AG09319 (cell line): ENCODE measurements at regions not wholly inside any gene's neighbourhood (a gene's known extent, or its start where the extent isn't known, plus 50 kb on each side); places are given as distances from the start of the nearest gene placed in this dataset.
"Not testable (repeated sequence)": the region's sequence is repeated elsewhere in the genome, so short reads cannot be mapped to it uniquely, and the experiment has no call there.

Experiments
- DNase-seq: peaks from one replicate; pipeline ENCODE4 v3.0.0-alpha.2; 2010; ENCODE audit warnings: low read depth; ENCODE audit errors: extremely low read depth
- TF ChIP-seq, protein P1 (sequence below): IDR thresholded peaks from 2 replicates; pipeline ENCODE4 v1.5.1; 2011; ENCODE audit warnings: low read depth, mild to moderate bottlenecking, inconsistent platforms, low read length, moderate library complexity

DNA sequence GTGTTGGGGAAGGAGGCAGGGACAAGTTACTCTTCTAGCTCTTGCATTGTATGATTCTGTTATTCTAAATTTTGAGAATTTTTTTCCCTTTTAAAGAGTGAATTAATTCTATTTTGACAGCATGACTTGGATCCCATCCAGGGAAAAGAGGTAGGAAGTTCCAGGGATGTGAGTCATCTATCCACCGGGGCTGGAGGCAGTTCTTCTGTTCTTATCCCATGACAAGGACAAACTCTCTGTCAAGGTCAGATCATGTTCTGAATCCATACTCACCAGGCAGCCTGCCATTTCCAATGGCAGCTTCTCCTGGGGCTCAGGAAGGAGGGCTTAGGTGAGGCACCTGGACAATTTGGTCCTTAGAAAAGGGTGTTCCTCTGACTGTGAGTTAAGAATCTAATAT is 132.0 kb upstream of the MED14 start:
- no peak for DNase-seq
- TF ChIP-seq, protein P1, sequence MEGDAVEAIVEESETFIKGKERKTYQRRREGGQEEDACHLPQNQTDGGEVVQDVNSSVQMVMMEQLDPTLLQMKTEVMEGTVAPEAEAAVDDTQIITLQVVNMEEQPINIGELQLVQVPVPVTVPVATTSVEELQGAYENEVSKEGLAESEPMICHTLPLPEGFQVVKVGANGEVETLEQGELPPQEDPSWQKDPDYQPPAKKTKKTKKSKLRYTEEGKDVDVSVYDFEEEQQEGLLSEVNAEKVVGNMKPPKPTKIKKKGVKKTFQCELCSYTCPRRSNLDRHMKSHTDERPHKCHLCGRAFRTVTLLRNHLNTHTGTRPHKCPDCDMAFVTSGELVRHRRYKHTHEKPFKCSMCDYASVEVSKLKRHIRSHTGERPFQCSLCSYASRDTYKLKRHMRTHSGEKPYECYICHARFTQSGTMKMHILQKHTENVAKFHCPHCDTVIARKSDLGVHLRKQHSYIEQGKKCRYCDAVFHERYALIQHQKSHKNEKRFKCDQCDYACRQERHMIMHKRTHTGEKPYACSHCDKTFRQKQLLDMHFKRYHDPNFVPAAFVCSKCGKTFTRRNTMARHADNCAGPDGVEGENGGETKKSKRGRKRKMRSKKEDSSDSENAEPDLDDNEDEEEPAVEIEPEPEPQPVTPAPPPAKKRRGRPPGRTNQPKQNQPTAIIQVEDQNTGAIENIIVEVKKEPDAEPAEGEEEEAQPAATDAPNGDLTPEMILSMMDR = no peak

DNA sequence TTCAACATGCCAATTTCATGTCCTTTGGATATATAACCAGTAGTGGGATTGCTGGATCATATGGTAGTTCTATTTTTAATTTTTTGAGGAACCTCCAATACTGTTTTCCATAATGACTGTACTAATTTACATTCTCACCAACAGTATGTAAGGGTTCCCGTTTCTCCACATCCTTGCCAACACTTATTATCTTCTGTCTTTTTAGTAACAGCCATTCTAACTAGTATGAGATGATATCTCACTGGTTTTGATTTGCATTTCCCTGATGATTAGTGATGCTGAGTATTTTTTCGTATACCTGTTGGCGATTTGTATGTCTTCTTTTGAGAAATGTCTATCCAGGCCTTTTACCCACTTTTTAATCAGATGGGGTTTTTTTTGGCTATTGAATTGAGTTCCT is 133.5 kb upstream of the MED14 start:
- DNase-seq = no peak
- TF ChIP-seq, protein P1 = no peak

DNA sequence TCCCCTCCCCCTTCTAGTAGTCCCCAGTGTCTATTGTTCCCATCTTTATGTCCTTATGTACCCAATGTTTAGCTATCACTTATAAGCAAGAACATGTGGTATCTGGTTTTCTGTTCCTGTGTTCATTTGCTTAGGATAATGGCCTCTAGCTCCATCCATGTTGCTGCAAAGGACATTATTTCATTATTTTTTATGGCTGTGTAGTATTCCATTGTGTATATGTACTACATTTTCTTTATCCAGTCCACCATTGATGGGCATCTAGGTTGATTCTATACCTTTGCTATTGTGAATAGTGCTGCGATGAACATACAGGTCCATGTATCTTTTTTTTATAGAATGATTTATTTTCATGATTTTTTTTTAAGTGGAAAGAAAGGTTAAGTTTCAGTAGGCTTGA is 135.6 kb upstream of the MED14 start:
- DNase-seq = not testable (repeated sequence)

DNA sequence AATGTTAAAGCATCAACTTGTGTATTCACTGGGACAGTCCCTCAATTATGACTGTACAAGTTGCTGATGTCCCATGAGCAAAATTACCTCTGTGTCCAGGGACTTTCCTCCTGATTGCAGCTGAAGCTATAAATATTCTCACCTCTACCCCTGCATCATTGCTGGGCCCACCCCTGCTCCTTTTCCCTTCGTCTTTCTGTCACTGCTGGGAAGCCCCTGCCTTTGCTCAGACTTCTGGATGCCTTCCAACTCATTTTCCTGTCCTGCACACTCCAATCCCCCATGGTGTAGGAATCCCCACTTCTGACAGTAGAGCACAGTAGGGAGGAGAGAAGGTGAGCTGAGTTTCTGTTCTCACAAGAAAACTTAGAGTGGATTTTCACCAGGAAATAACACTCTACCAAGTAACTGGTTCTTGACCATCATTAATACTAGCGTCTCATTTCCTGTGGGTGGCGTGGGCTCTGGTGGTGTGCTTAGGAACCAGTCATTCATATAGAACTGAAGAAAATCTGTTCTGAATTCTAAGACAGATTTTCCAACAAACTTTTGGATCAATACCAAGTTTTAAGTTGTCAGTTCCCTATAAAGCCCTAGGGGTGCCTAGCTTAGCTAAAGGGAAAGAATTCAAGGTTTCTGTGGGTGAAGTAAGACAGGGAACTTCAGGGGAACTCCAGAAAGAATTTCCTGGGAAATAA is 136.2 kb upstream of the MED14 start:
- TF ChIP-seq, protein P1 = no peak
- no peak for DNase-seq

DNA sequence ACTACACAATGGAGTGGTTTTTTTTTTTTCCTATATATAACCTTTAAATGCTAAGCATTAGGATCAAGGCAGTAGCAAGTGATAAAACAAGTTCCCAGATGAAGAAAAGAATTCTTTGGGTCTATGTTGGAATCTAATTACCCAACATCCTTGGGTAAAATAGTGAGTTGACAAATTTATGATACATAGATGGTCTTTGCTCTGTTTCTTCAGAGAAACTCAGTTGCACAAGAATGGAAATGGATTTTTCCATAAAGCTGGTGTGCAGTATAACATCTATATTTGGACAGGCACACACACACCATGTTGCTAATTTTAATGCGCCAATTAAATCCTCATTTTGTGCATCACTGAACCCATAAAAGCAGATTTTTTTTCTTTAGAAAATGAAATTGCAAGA is 137.0 kb upstream of the MED14 start:
- TF ChIP-seq, protein P1 = no peak
- no peak for DNase-seq

DNA sequence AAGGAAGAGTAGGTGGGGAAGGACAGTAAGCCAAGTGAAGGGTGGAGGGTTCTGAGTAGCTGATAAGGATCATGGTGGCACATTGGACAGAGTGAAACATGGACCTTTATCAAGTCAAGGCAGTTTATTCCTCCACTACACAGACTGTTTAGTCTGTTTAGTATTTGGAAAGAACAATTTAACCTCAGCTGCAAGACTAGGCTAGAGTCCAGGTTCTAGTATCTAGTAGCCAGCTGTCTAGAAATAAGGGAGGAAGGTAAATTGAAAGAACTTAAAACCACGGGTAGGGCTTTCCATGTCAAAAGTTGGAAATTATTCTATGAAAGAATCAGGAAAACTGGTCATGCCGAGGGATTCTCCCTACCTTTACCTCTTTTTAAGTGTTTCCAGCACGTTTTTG is 140.1 kb upstream of the MED14 start:
- no peak for DNase-seq
- TF ChIP-seq, protein P1 = no peak

DNA sequence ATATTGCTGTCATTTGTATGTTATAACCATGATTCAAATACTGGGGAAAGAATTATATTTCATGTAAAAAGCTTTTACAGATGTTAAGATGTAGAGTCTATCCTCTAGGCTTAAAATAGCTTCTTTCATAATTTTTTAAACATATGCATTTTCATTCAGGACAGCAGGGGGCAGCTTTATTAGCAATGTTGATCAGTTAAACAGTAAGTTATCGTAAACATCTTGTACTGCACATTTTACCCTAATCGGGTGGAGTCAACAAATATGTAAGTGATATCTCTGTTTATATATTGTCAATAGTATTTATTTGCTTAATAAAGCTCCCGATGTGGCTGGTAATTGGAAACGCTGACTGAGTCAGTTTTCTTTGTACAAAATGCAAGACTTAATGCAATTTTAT is 142.5 kb upstream of the MED14 start:
- DNase-seq = no peak
- TF ChIP-seq, protein P1 = peak; percentile 51

DNA sequence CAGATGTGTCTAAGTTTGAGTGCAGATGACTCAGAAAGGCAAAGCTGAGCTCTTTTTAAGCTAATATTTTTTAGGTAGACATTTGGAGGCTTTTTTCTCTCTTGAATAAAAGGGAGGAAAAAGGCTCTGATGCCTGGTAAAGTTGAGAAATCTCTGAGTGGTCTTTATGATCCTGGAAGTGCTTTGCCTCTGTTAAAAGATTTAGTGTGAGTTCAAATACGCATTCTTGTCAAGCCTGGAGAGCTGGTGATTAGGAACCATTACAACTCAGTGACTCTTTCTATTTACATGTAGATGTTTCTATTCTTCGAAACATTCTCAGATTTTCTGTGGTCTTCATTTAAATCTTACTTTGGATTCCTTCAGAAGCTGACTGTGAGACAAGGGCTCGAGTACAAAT is 143.4 kb upstream of the MED14 start:
- no peak for DNase-seq

DNA sequence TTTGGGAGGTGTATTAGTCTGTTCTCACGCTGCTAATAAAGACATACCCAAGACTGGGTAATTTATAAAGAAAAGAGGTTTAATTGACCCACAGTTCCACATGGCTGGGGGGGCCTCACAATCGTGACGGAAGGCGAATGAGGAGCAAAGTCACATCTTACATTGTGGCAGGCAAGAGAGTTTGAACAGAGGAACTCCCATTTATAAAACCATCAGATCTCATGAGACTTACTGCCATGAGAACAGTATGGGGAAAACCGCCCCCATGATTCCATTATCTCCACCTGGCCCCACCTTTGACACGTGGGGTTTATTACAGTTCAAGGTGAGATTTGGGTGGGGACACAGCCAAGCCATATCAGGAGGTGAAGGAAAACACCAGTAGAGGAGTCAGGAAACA is 143.8 kb upstream of the MED14 start:
- DNase-seq = not testable (repeated sequence)

More for the DNA sequence above, 143.4 kb upstream of the MED14 start:
- TF ChIP-seq, protein P1 = no peak
